Upper lobe of right lung (tissue), 1 donor: ENCODE measurements at regions not wholly inside any gene's neighbourhood (a gene's known extent, or its start where the extent isn't known, plus 50 kb on each side); places are given as distances from the start of the nearest gene placed in this dataset.

ENCODE experiments used
- ATAC-seq: fragments of 200-7000 bp; cut with Tn5 transposase; one replicate; pipeline ENCODE4 v1.9.1; 2020; ENCODE audit warnings: mild to moderate bottlenecking, moderate library complexity
- DNase-seq: peaks from one replicate; pipeline ENCODE4 v3.0.0-alpha.2; 2020
- H3K27ac ChIP-seq: fragments of 200-600 bp; one replicate; pipeline ENCODE4 v1.8.0; 2022
- H3K27me3 ChIP-seq: fragments of 200-600 bp; one replicate; pipeline ENCODE4 v1.8.0; 2022; ENCODE audit warnings: mild to moderate bottlenecking
- H3K36me3 ChIP-seq: fragments of 200-600 bp; one replicate; pipeline ENCODE4 v1.8.0; 2022
- H3K4me1 ChIP-seq: fragments of 200-600 bp; one replicate; pipeline ENCODE4 v1.8.0; 2022
- H3K4me3 ChIP-seq: fragments of 200-600 bp; one replicate; pipeline ENCODE4 v1.8.0; 2022; ENCODE audit warnings: mild to moderate bottlenecking
- H3K9me3 ChIP-seq: fragments of 200-600 bp; one replicate; pipeline ENCODE4 v1.8.0; 2022
- CTCF ChIP-seq: fragments of 200-600 bp; IDR thresholded peaks from one replicate; pipeline ENCODE4 v1.8.0; 2022; ENCODE audit warnings: antibody characterized with exemption
- intact Hi-C: fragments of 100-400 bp; cut with DNase I; formaldehyde crosslinking; loops from one replicate; pipeline ENCODE4 v1.11.0; 2022
- donor health status: DM: no; HTN: yes; CAD: no; lungs with severe emphysema.

- Histone ChIP-seq H3K4me3 (no peak overlapping the region), H3K4me1 (no peaks in the 10 kb centered on the region), H3K27me3 (no peaks in the 10 kb centered on the region), H3K27ac (no peak overlapping the region), H3K36me3 (no peaks in the 10 kb centered on the region), H3K9me3 (no peaks in the 10 kb centered on the region)
- DNase-seq (no peak), ATAC-seq (no peak)
- intact Hi-C loops, result no loop called here
- no peak for TF ChIP-seq CTCF
Measured at GRCh38 chr3:29207427-29207826, 73.4 kb upstream of the RBMS3 start.

- Histone ChIP-seq H3K27ac (no peak overlapping the region), H3K36me3 (no peaks in the 10 kb centered on the region), H3K4me3 (no peak overlapping the region), H3K9me3 (no peaks in the 10 kb centered on the region), H3K4me1 (no peaks in the 10 kb centered on the region), H3K27me3 (no peaks in the 10 kb centered on the region)
- DNase-seq (no peak), ATAC-seq (no peak)
- TF ChIP-seq CTCF, result no peak
- intact Hi-C loops, result no loop called here
Measured at GRCh38 chr3:29212789-29213433, 68.0 kb upstream of the RBMS3 start.

- ATAC-seq (no peak), DNase-seq (no peak)
- H3K4me1 ChIP-seq, result no peaks in the 10 kb centered on the region
- H3K4me3 ChIP-seq, result no peak overlapping the region
- TF ChIP-seq CTCF, result no peak
- intact Hi-C loops, result no loop called here
- H3K27ac ChIP-seq, result no peak overlapping the region
- no peaks in the 10 kb centered on the region for H3K9me3 ChIP-seq
- no peaks in the 10 kb centered on the region for H3K27me3 ChIP-seq
- H3K36me3 ChIP-seq, result no peaks in the 10 kb centered on the region
Measured at GRCh38 chr3:29214009-29214658, 66.7 kb upstream of the RBMS3 start.

GRCh38 chr3:29215948-29216347, 64.9 kb upstream of the RBMS3 start:
- no peak for TF ChIP-seq CTCF
- H3K9me3 ChIP-seq, result no peaks in the 10 kb centered on the region
- intact Hi-C loops, result no loop called here
- no peaks in the 10 kb centered on the region for H3K27me3 ChIP-seq
- H3K4me3 ChIP-seq, result no peak overlapping the region
- no peaks in the 10 kb centered on the region for H3K36me3 ChIP-seq
- H3K27ac ChIP-seq, result no peak overlapping the region
- H3K4me1 ChIP-seq, result no peaks in the 10 kb centered on the region
- DNase-seq, result no peak
- no peak for ATAC-seq

GRCh38 chr3:29226706-29227105, 54.2 kb upstream of the RBMS3 start:
- Histone ChIP-seq H3K27ac (no peak overlapping the region), H3K27me3 (no peaks in the 10 kb centered on the region), H3K36me3 (no peaks in the 10 kb centered on the region), H3K9me3 (no peaks in the 10 kb centered on the region), H3K4me3 (no peak overlapping the region), H3K4me1 (no peaks in the 10 kb centered on the region)
- DNase-seq (no peak), ATAC-seq (no peak)
- TF ChIP-seq CTCF, result no peak
- intact Hi-C loops, result no loop called here

GRCh38 chr3:29227307-29227706, 53.6 kb upstream of the RBMS3 start:
- H3K27me3 ChIP-seq, result no peaks in the 10 kb centered on the region
- H3K36me3 ChIP-seq, result no peaks in the 10 kb centered on the region
- TF ChIP-seq CTCF, result no peak
- DNase-seq (no peak), ATAC-seq (no peak)
- intact Hi-C loops, result no loop called here
- H3K4me3 ChIP-seq, result no peak overlapping the region
- H3K9me3 ChIP-seq, result no peaks in the 10 kb centered on the region
- no peaks in the 10 kb centered on the region for H3K4me1 ChIP-seq
- no peak overlapping the region for H3K27ac ChIP-seq
